ENCODE measurements at regions not wholly inside any gene's neighbourhood (a gene's known extent, or its start where the extent isn't known, plus 50 kb on each side); places are given as distances from the start of the nearest gene placed in this dataset.

DNA sequence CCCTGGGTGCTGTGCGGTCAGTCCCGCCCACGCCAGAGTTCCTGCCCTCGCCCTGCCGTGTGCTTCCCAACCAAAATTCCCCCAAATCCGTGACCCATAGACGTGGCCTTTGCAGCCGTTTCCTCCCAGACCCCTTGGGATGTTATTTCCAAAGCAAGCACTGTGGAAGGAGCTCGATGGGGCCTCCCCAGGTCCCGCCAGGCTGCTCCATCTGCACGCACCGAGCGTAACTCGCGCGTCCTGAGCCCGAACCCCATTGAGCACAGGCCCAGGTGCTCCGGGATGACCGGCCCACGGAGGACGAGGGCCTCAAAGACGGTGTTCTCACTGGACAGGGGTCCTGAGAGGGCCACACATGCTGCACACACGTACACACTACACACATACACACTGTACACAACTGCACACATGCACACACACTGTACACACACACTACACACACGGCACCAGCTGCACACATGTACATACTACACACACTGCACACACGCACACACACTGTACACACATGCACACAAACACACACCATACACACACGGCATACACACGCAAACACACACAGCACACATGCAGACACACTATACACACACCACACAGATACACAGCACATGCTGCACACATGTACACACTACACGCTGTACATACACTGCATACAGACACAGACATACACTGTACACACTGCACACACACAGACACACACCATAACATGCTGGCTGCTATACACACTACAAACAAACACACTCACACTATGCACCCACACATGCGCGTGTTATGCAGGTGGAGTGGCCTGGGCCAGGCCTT is 431.2 kb upstream of the SALL3 start:
- TF ChIP-seq POLR2A (IDR thresholded peaks at IDR 0.05; ENCODE audit: low read length) (no peak), GATA1 (IDR thresholded peaks at IDR 0.05; ENCODE audit: low read depth, low read length) (no peak)

All from erythroblast (primary cell).